Fibroblast of skin of scalp (primary cell): ENCODE measurements at regions not wholly inside any gene's neighbourhood (a gene's known extent, or its start where the extent isn't known, plus 50 kb on each side); places are given as distances from the start of the nearest gene placed in this dataset.
A peak's percentile ranks its signal among the peaks of the same experiment; 100 is the strongest.
"Not testable (repeated sequence)": the region's sequence is repeated elsewhere in the genome, so short reads cannot be mapped to it uniquely, and the experiment has no call there.

Experiments
- DNase-seq: peaks from one replicate; pipeline ENCODE4 v3.0.0-alpha.2; 2013

- peak; percentile 66 for DNase-seq
These were observed 76.6 kb upstream of the XPA start for GRCh38 chr9:97773723-97774122.

GRCh38 chr9:97774673-97775072, 77.5 kb upstream of the XPA start:
- DNase-seq, result no peak

- not testable (repeated sequence) for DNase-seq
These were observed 74.3 kb upstream of the FOXE1 start for GRCh38 chr9:97778740-97779139.

GRCh38 chr9:97779608-97780007, 73.4 kb upstream of the FOXE1 start:
- no peak for DNase-seq

- no peak for DNase-seq
These were observed 71.1 kb upstream of the FOXE1 start for GRCh38 chr9:97781902-97782301.

- peak; percentile 55 for DNase-seq
These were observed 66.7 kb upstream of the FOXE1 start for GRCh38 chr9:97786341-97786740.

- no peak for DNase-seq
These were observed 65.5 kb upstream of the FOXE1 start for GRCh38 chr9:97787551-97787950.

GRCh38 chr9:97788763-97789663, 64.0 kb upstream of the FOXE1 start:
- no peak for DNase-seq

GRCh38 chr9:97790542-97790941, 62.5 kb upstream of the FOXE1 start:
- DNase-seq, result no peak

- DNase-seq, result no peak
These were observed 61.5 kb upstream of the FOXE1 start for GRCh38 chr9:97791542-97791941.

- no peak for DNase-seq
These were observed 60.0 kb upstream of the FOXE1 start for GRCh38 chr9:97793067-97793466.

- DNase-seq, result no peak
These were observed 58.4 kb upstream of the FOXE1 start for GRCh38 chr9:97794666-97795065.

GRCh38 chr9:97796176-97796575, 56.9 kb upstream of the FOXE1 start:
- DNase-seq, result not testable (repeated sequence)

- DNase-seq, result no peak
These were observed 51.8 kb upstream of the FOXE1 start for GRCh38 chr9:97801180-97801579.

GRCh38 chr9:97802276-97802675, 50.8 kb upstream of the FOXE1 start:
- peak; percentile 35 for DNase-seq

GRCh38 chr9:97803167-97804058, 49.6 kb upstream of the FOXE1 start:
- DNase-seq, result peak; percentile 53
